Muscle of arm (tissue), 1 donor: ENCODE measurements at regions not wholly inside any gene's neighbourhood (a gene's known extent, or its start where the extent isn't known, plus 50 kb on each side); places are given as distances from the start of the nearest gene placed in this dataset.
"Not testable (repeated sequence)": the region's sequence is repeated elsewhere in the genome, so short reads cannot be mapped to it uniquely, and the experiment has no call there.

Experiments used
- DNase-seq: peaks from one replicate; pipeline ENCODE4 v3.0.0-alpha.2; 2013

- no peak for DNase-seq
Observed at GRCh38 chr5:153939101-153939500, 99.6 kb downstream of the FAM114A2 start.

GRCh38 chr5:153938191-153938842 is 100.4 kb downstream of the FAM114A2 start:
- no peak for DNase-seq

- DNase-seq, result no peak
Observed at GRCh38 chr5:153937661-153938060, 101.0 kb downstream of the FAM114A2 start.

- not testable (repeated sequence) for DNase-seq
Observed at GRCh38 chr5:153935151-153935550, 103.6 kb downstream of the FAM114A2 start.

- no peak for DNase-seq
Observed at GRCh38 chr5:153926201-153926600, 112.5 kb downstream of the FAM114A2 start.

- no peak for DNase-seq
Observed at GRCh38 chr5:153919161-153919560, 119.5 kb downstream of the FAM114A2 start.

- no peak for DNase-seq
Observed at GRCh38 chr5:153907170-153907775, 131.4 kb downstream of the FAM114A2 start.

GRCh38 chr5:153905219-153905618 is 133.5 kb downstream of the FAM114A2 start:
- DNase-seq, result no peak

- DNase-seq, result no peak
Observed at GRCh38 chr5:153903321-153903720, 135.4 kb downstream of the FAM114A2 start.

- DNase-seq, result no peak
Observed at GRCh38 chr5:153902016-153902415, 136.7 kb downstream of the FAM114A2 start.

- no peak for DNase-seq
Observed at GRCh38 chr5:153901449-153901848, 137.3 kb downstream of the FAM114A2 start.

GRCh38 chr5:153900703-153901395 is 137.9 kb downstream of the FAM114A2 start:
- peak; percentile 63 for DNase-seq

- no peak for DNase-seq
Observed at GRCh38 chr5:153899746-153900145, 139.0 kb downstream of the FAM114A2 start.

- DNase-seq, result peak; percentile 22
Observed at GRCh38 chr5:153896701-153897100, 142.0 kb downstream of the FAM114A2 start.

GRCh38 chr5:153896117-153896516 is 142.6 kb downstream of the FAM114A2 start:
- DNase-seq, result no peak

GRCh38 chr5:153895266-153895665 is 143.4 kb downstream of the FAM114A2 start:
- no peak for DNase-seq

GRCh38 chr5:153893817-153894216 is 144.9 kb downstream of the FAM114A2 start:
- DNase-seq, result no peak

- no peak for DNase-seq
Observed at GRCh38 chr5:153891394-153891793, 147.3 kb downstream of the FAM114A2 start.

GRCh38 chr5:153888781-153889180 is 149.9 kb downstream of the FAM114A2 start:
- DNase-seq, result no peak

GRCh38 chr5:153885141-153885540 is 153.6 kb downstream of the FAM114A2 start:
- DNase-seq, result no peak

GRCh38 chr5:153884612-153884957 is 154.1 kb downstream of the FAM114A2 start:
- no peak for DNase-seq

- DNase-seq, result no peak
Observed at GRCh38 chr5:153883854-153884611, 154.7 kb downstream of the FAM114A2 start.

- no peak for DNase-seq
Observed at GRCh38 chr5:153881687-153882086, 157.0 kb downstream of the FAM114A2 start.
